Adrenal gland (tissue), 5 donors: ENCODE measurements at regions not wholly inside any gene's neighbourhood (a gene's known extent, or its start where the extent isn't known, plus 50 kb on each side); places are given as distances from the start of the nearest gene placed in this dataset.

Experiments
- CTCF ChIP-seq, 6 experiments: fragments of 450-650 bp in 4 of 6; fragments of 200-600 bp in 2 of 6; sonication (generic) in 1 of 6; IDR thresholded peaks; 1 replicate in 5 of 6; 2 replicates in 1 of 6; pipeline versions ENCODE4 v1.5.1 to v1.8.0; 2016 to 2021; ENCODE audit warnings: antibody characterized with exemption in 6 of 6, mild to moderate bottlenecking in 2 of 6, moderate library complexity in 1 of 6
- POLR2A ChIP-seq, 2 donors: fragments of 450-650 bp; IDR thresholded peaks; one replicate each; pipeline ENCODE4 v1.6.1; 2017; ENCODE audit warnings: antibody characterized with exemption in 2 of 2, mild to moderate bottlenecking in 2 of 2, moderate library complexity in 1 of 2
- donor health status: DM: no; HTN: no; CAD: no.

GRCh38 chr2:52686935-52687334, 1080.7 kb upstream of the CHAC2 start:
- TF ChIP-seq CTCF (IDR thresholded peaks at IDR 0.05) (no peak), POLR2A (IDR thresholded peaks at IDR 0.05) (no peak)
